ENCODE measurements at regions not wholly inside any gene's neighbourhood (a gene's known extent, or its start where the extent isn't known, plus 50 kb on each side); places are given as distances from the start of the nearest gene placed in this dataset.
"Not testable (repeated sequence)": the region's sequence is repeated elsewhere in the genome, so short reads cannot be mapped to it uniquely, and the experiment has no call there.

GRCh38 chr5:177857642-177858200 lies 75.0 kb upstream of the FAM153A start:
- not testable (repeated sequence) for H3K27ac ChIP-seq (ENCODE audit: low read depth, low read length); H3K4me1 ChIP-seq (ENCODE audit: control insufficient read depth in 1 of 2, insufficient read depth in 2 of 2, low read length in 2 of 2); H3K9me3 ChIP-seq (ENCODE audit: control insufficient read depth in 1 of 2, low read length in 2 of 2); H3K9ac ChIP-seq (ENCODE audit: low read depth in 1 of 2, low read length in 2 of 2); H3K36me3 ChIP-seq (ENCODE audit: control insufficient read depth in 1 of 2, insufficient read depth in 2 of 2, low read length in 2 of 2); H3K27me3 ChIP-seq (ENCODE audit: control insufficient read depth in 1 of 2, insufficient read depth in 2 of 2, low read length in 2 of 2); H3K4me3 ChIP-seq (ENCODE audit: low read depth in 1 of 2, low read length in 2 of 2)

- H3K4me1 ChIP-seq (ENCODE audit: control insufficient read depth in 1 of 2, insufficient read depth in 2 of 2, low read length in 2 of 2); H3K9me3 ChIP-seq (ENCODE audit: control insufficient read depth in 1 of 2, low read length in 2 of 2); H3K27me3 ChIP-seq (ENCODE audit: control insufficient read depth in 1 of 2, insufficient read depth in 2 of 2, low read length in 2 of 2); H3K9ac ChIP-seq (ENCODE audit: low read depth in 1 of 2, low read length in 2 of 2); H3K36me3 ChIP-seq (ENCODE audit: control insufficient read depth in 1 of 2, insufficient read depth in 2 of 2, low read length in 2 of 2); H3K4me3 ChIP-seq (ENCODE audit: low read depth in 1 of 2, low read length in 2 of 2); H3K27ac ChIP-seq (ENCODE audit: low read depth, low read length): not testable (repeated sequence)
These were observed 73.8 kb upstream of the FAM153A start for GRCh38 chr5:177856474-177856873.

GRCh38 chr5:177847914-177848313 lies 65.2 kb upstream of the FAM153A start:
- not testable (repeated sequence) for H3K27me3 ChIP-seq (ENCODE audit: control insufficient read depth in 1 of 2, insufficient read depth in 2 of 2, low read length in 2 of 2); H3K27ac ChIP-seq (ENCODE audit: low read depth, low read length); H3K9ac ChIP-seq (ENCODE audit: low read depth in 1 of 2, low read length in 2 of 2); H3K36me3 ChIP-seq (ENCODE audit: control insufficient read depth in 1 of 2, insufficient read depth in 2 of 2, low read length in 2 of 2); H3K9me3 ChIP-seq (ENCODE audit: control insufficient read depth in 1 of 2, low read length in 2 of 2); H3K4me1 ChIP-seq (ENCODE audit: control insufficient read depth in 1 of 2, insufficient read depth in 2 of 2, low read length in 2 of 2); H3K4me3 ChIP-seq (ENCODE audit: low read depth in 1 of 2, low read length in 2 of 2)

GRCh38 chr5:177846598-177846997 lies 63.9 kb upstream of the FAM153A start:
- H3K9me3 ChIP-seq (ENCODE audit: control insufficient read depth in 1 of 2, low read length in 2 of 2); H3K27ac ChIP-seq (ENCODE audit: low read depth, low read length); H3K36me3 ChIP-seq (ENCODE audit: control insufficient read depth in 1 of 2, insufficient read depth in 2 of 2, low read length in 2 of 2); H3K4me1 ChIP-seq (ENCODE audit: control insufficient read depth in 1 of 2, insufficient read depth in 2 of 2, low read length in 2 of 2); H3K27me3 ChIP-seq (ENCODE audit: control insufficient read depth in 1 of 2, insufficient read depth in 2 of 2, low read length in 2 of 2); H3K9ac ChIP-seq (ENCODE audit: low read depth in 1 of 2, low read length in 2 of 2); H3K4me3 ChIP-seq (ENCODE audit: low read depth in 1 of 2, low read length in 2 of 2): not testable (repeated sequence)

- not testable (repeated sequence) for H3K9me3 ChIP-seq (ENCODE audit: control insufficient read depth in 1 of 2, low read length in 2 of 2); H3K27ac ChIP-seq (ENCODE audit: low read depth, low read length); H3K9ac ChIP-seq (ENCODE audit: low read depth in 1 of 2, low read length in 2 of 2); H3K27me3 ChIP-seq (ENCODE audit: control insufficient read depth in 1 of 2, insufficient read depth in 2 of 2, low read length in 2 of 2); H3K4me1 ChIP-seq (ENCODE audit: control insufficient read depth in 1 of 2, insufficient read depth in 2 of 2, low read length in 2 of 2); H3K36me3 ChIP-seq (ENCODE audit: control insufficient read depth in 1 of 2, insufficient read depth in 2 of 2, low read length in 2 of 2); H3K4me3 ChIP-seq (ENCODE audit: low read depth in 1 of 2, low read length in 2 of 2)
These were observed 63.2 kb upstream of the FAM153A start for GRCh38 chr5:177845906-177846305.

GRCh38 chr5:177836191-177836590 lies 53.5 kb upstream of the FAM153A start:
- not testable (repeated sequence) for H3K9me3 ChIP-seq (ENCODE audit: control insufficient read depth in 1 of 2, low read length in 2 of 2); H3K27ac ChIP-seq (ENCODE audit: low read depth, low read length)

More at GRCh38 chr5:177836191-177836590, 53.5 kb upstream of the FAM153A start:
- H3K9ac ChIP-seq (ENCODE audit: low read depth in 1 of 2, low read length in 2 of 2); H3K4me1 ChIP-seq (ENCODE audit: control insufficient read depth in 1 of 2, insufficient read depth in 2 of 2, low read length in 2 of 2); H3K4me3 ChIP-seq (ENCODE audit: low read depth in 1 of 2, low read length in 2 of 2); H3K27me3 ChIP-seq (ENCODE audit: control insufficient read depth in 1 of 2, insufficient read depth in 2 of 2, low read length in 2 of 2); H3K36me3 ChIP-seq (ENCODE audit: control insufficient read depth in 1 of 2, insufficient read depth in 2 of 2, low read length in 2 of 2): not testable (repeated sequence)

Measured in duodenal mucosa (tissue), 2 donors.